IPS DF 6.9 (cell line): ENCODE measurements at regions not wholly inside any gene's neighbourhood (a gene's known extent, or its start where the extent isn't known, plus 50 kb on each side); places are given as distances from the start of the nearest gene placed in this dataset.
"Not testable (repeated sequence)": the region's sequence is repeated elsewhere in the genome, so short reads cannot be mapped to it uniquely, and the experiment has no call there.

Experiments
- DNase-seq: peaks from one replicate; pipeline ENCODE4 v3.0.0-alpha.2; 2013; ENCODE audit warnings: low read depth, low spot score
- H3K27ac ChIP-seq: one replicate; pipeline ENCODE4 v1.5.1; 2013; ENCODE audit warnings: low read length, control low read depth
- H3K27me3 ChIP-seq: 2 replicates; pipeline ENCODE4 v1.6.1; 2013; ENCODE audit warnings: mild to moderate bottlenecking, low read length; ENCODE audit not compliant: control insufficient read depth, insufficient read depth
- H3K36me3 ChIP-seq: 2 replicates; pipeline ENCODE4 v1.6.1; 2013; ENCODE audit warnings: low read length; ENCODE audit not compliant: control insufficient read depth, insufficient read depth
- H3K4me1 ChIP-seq: 2 replicates; pipeline ENCODE4 v1.6.1; 2013; ENCODE audit warnings: low read length; ENCODE audit not compliant: control insufficient read depth, insufficient read depth
- H3K4me3 ChIP-seq: 2 replicates; pipeline ENCODE4 v1.5.1; 2013; ENCODE audit warnings: mild to moderate bottlenecking, low read length
- H3K9me3 ChIP-seq: 2 replicates; pipeline ENCODE4 v1.6.1; 2013; ENCODE audit warnings: low read length, inconsistent platforms; ENCODE audit not compliant: control insufficient read depth, insufficient read depth
- WGBS: extraction: QIAGEN DNeasy Blood & Tissue Kit; methylation state at CpG from one replicate; pipeline ENCODE4 v1.1.7; 2013; ENCODE audit warnings: mixed read lengths, missing lambda C conversion rate; ENCODE audit not compliant: insufficient read length, insufficient coverage; 5-methylcytosine and 5-hydroxymethylcytosine counted together

DNA sequence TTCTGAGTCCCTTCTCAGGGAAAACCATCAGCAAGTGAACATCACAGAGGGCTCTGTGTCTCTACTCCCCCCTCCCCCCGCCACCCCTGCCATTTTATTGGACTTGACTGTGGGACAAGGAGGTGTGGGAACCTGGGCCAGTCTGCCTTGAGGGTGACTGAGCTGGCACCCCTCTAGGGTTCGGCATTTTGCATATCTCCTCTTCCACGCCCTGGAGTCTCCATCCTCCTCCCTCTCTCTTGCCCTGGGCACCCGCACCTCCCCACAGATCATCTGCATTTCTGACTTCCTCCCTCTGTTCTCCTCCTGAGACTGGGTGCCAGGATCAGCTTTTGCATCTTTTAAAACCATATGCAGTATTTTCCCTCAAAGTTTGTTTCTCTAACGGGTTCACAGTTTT lies 107.1 kb upstream of the ERRFI1 start:
- Histone ChIP-seq H3K27me3 (no peaks in the 10 kb centered on the region), H3K27ac (no peak overlapping the region), H3K36me3 (no peaks in the 10 kb centered on the region), H3K4me1 (no peaks in the 10 kb centered on the region), H3K4me3 (no peak overlapping the region), H3K9me3 (no peaks in the 10 kb centered on the region)
- 100% methylated on average over 1 of the region's 5 CpGs for WGBS
- DNase-seq = no peak

GRCh38 chr1:8127171-8127641 lies 101.1 kb upstream of the ERRFI1 start:
- Histone ChIP-seq H3K4me3 (no peak overlapping the region), H3K4me1 (no peaks in the 10 kb centered on the region), H3K27me3 (no peaks in the 10 kb centered on the region), H3K9me3 (no peaks in the 10 kb centered on the region), H3K27ac (no peak overlapping the region), H3K36me3 (no peaks in the 10 kb centered on the region)
- no CpG with 5 or more reads among the region's 3 CpGs for WGBS
- no peak for DNase-seq

- no peaks in the 10 kb centered on the region for H3K36me3 ChIP-seq
- no peak overlapping the region for H3K4me3 ChIP-seq
- no peaks in the 10 kb centered on the region for H3K9me3 ChIP-seq
- H3K27ac ChIP-seq = no peak overlapping the region
- no peaks in the 10 kb centered on the region for H3K27me3 ChIP-seq
- no peak for DNase-seq
- no CpG with 5 or more reads among the region's 15 CpGs for WGBS
- H3K4me1 ChIP-seq = 0 out of 2 replicates have a peak, but pooled peaks cover 4% of the 10 kb centered on the region
These were observed 96.6 kb upstream of the ERRFI1 start for GRCh38 chr1:8122477-8123407.

GRCh38 chr1:8122160-8122476 lies 96.0 kb upstream of the ERRFI1 start:
- H3K27ac ChIP-seq = no peak overlapping the region
- H3K4me3 ChIP-seq = no peak overlapping the region
- WGBS = no CpG with 5 or more reads among the region's 3 CpGs
- no peaks in the 10 kb centered on the region for H3K27me3 ChIP-seq
- no peak for DNase-seq
- H3K36me3 ChIP-seq = no peaks in the 10 kb centered on the region
- no peaks in the 10 kb centered on the region for H3K9me3 ChIP-seq
- H3K4me1 ChIP-seq = 0 out of 2 replicates have a peak, but pooled peaks cover 4% of the 10 kb centered on the region

- 0 out of 2 replicates have a peak, but pooled peaks cover 4% of the 10 kb centered on the region for H3K4me1 ChIP-seq
- H3K27ac ChIP-seq = no peak overlapping the region
- no peaks in the 10 kb centered on the region for H3K9me3 ChIP-seq
- H3K4me3 ChIP-seq = no peak overlapping the region
- no peak for DNase-seq
- H3K36me3 ChIP-seq = no peaks in the 10 kb centered on the region
- H3K27me3 ChIP-seq = no peaks in the 10 kb centered on the region
- WGBS = no CpG with 5 or more reads among the region's 18 CpGs
These were observed 95.4 kb upstream of the ERRFI1 start for GRCh38 chr1:8121261-8122159.

DNA sequence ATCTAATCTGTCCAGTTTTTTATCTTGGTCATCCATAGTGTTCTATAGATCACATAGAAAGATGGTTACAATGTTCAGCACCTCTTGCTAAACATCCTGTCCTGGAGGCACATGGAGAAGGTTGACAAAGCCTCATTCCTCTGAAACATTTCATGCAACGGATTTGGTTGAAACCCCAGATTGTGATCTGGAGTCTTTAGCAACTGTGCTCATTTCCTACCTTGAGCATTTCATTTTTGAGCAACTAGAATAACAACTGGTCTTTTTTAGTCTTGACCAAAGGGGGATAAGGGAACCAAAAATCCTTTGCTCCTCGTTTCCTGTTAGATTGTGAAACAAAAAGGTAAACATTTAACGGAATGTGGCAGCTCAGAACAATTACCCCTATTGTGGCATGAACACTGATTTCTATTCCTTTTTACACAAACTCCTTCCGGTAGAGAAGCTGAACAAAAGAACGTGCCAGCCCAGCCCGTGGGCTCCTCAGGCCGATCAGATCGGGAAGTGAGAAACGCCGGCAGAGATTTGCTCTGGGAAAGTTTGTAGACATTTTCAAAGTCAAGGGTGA lies 94.7 kb upstream of the ERRFI1 start:
- no peak overlapping the region for H3K27ac ChIP-seq
- 0 out of 2 replicates have a peak, but pooled peaks cover 4% of the 10 kb centered on the region for H3K4me1 ChIP-seq
- H3K4me3 ChIP-seq = no peak overlapping the region
- no peaks in the 10 kb centered on the region for H3K9me3 ChIP-seq
- no CpG with 5 or more reads among the region's 10 CpGs for WGBS
- no peaks in the 10 kb centered on the region for H3K27me3 ChIP-seq
- H3K36me3 ChIP-seq = no peaks in the 10 kb centered on the region
- DNase-seq = no peak

DNA sequence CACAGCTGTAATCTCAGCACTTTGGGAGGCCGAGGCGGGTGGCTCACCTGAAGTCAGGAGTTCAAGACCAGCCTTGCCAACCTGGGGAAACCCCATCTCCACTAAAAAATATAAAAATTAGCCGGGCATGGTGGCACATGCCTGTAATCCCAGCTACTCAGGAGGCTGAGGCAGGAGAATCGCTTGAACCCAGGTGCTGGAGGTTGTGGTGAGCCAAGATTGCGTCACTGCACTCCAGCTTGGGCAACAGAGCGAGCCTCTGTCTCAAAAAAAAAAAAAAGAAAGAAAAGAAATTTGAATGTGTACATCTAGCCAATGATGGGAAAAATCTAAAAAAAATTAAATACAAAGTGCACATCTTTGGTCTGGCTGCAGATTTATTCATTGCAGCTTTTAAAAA lies 92.6 kb upstream of the ERRFI1 start:
- H3K36me3 ChIP-seq, H3K27ac ChIP-seq, H3K9me3 ChIP-seq, H3K4me3 ChIP-seq, H3K4me1 ChIP-seq, H3K27me3 ChIP-seq, DNase-seq: not testable (repeated sequence)
- WGBS = no CpG with 5 or more reads among the region's 6 CpGs

DNA sequence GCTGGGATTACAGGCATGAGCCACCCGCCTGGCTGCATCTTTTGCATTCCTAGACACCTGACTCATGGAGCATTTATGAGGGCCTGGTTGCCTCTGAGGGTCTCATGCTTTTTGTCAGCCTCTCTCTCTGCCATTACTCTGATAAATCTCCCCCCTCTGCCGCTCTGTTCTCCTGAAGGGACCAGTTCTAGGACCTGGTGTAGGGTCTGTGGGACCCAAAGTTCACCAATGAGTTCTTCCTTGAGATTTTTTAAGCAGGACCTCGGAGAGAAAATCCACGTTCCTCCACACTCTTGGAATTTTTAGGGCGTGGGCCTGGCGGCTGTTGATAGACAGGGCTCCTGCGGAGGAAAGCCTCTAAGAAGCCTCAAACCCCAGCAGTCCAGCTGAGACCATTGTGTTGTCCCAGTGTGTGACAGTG lies 91.9 kb upstream of the ERRFI1 start:
- no peak for DNase-seq
- Histone ChIP-seq H3K27ac (no peak overlapping the region), H3K4me3 (no peak overlapping the region), H3K9me3 (no peaks in the 10 kb centered on the region), H3K4me1 (0 out of 2 replicates have a peak, but pooled peaks cover 4% of the 10 kb centered on the region), H3K27me3 (no peaks in the 10 kb centered on the region), H3K36me3 (no peaks in the 10 kb centered on the region)
- no CpG with 5 or more reads among the region's 7 CpGs for WGBS

DNA sequence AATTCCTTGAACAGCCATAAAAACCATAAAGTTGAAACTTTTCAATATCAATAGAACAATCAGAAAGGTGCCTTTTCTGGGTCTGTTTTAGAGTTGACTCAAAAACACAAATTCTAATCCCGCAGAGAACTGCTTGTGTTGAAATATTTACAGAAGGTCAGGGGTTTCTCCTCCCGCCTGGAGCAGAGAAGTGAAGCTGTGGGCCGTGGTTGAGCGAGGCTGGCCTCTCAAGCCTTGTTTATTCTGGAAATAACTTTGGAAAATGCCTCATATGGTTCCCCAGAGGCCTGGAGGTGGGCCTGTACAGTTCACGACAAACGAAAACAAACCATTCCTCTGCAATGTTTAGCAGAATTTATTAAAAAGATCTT lies 90.8 kb upstream of the ERRFI1 start:
- 0 out of 2 replicates have a peak, but pooled peaks cover 4% of the 10 kb centered on the region for H3K4me1 ChIP-seq
- H3K27ac ChIP-seq = no peak overlapping the region

GRCh38 chr1:8115769-8116167 lies 89.7 kb upstream of the ERRFI1 start:
- Histone ChIP-seq H3K36me3 (no peaks in the 10 kb centered on the region), H3K4me1 (no peaks in the 10 kb centered on the region), H3K4me3 (no peak overlapping the region), H3K27me3 (no peaks in the 10 kb centered on the region), H3K9me3 (no peaks in the 10 kb centered on the region), H3K27ac (no peak overlapping the region)
- no peak for DNase-seq
- no CpG with 5 or more reads among the region's 9 CpGs for WGBS

More for the DNA sequence above, 90.8 kb upstream of the ERRFI1 start:
- no peaks in the 10 kb centered on the region for H3K27me3 ChIP-seq
- H3K9me3 ChIP-seq = no peaks in the 10 kb centered on the region
- WGBS = no CpG with 5 or more reads among the region's 6 CpGs
- no peak overlapping the region for H3K4me3 ChIP-seq
- no peak for DNase-seq
- H3K36me3 ChIP-seq = no peaks in the 10 kb centered on the region
